GM18868 (cell line): ENCODE measurements at regions not wholly inside any gene's neighbourhood (a gene's known extent, or its start where the extent isn't known, plus 50 kb on each side); places are given as distances from the start of the nearest gene placed in this dataset.
"Not testable (repeated sequence)": the region's sequence is repeated elsewhere in the genome, so short reads cannot be mapped to it uniquely, and the experiment has no call there.

Source experiments
- ATAC-seq: cut with Tn5 transposase; IDR thresholded peaks from one replicate; pipeline ENCODE4 v1.9.1; 2021; ENCODE audit warnings: mild to moderate bottlenecking, moderate library complexity; ENCODE audit not compliant: unreplicated experiment

- ATAC-seq: no peak
Measured at GRCh38 chr1:60866226-60866900, 216.0 kb upstream of the NFIA start.

GRCh38 chr1:60865166-60865565 is 217.2 kb upstream of the NFIA start:
- ATAC-seq: no peak

- no peak for ATAC-seq
Measured at GRCh38 chr1:60864722-60865121, 217.6 kb upstream of the NFIA start.

GRCh38 chr1:60863131-60863530 is 219.2 kb upstream of the NFIA start:
- no peak for ATAC-seq

GRCh38 chr1:60861961-60862567 is 220.3 kb upstream of the NFIA start:
- no peak for ATAC-seq

- no peak for ATAC-seq
Measured at GRCh38 chr1:60859111-60859510, 223.2 kb upstream of the NFIA start.

- ATAC-seq: no peak
Measured at GRCh38 chr1:60857851-60858250, 224.5 kb upstream of the NFIA start.

GRCh38 chr1:60850084-60850483 is 232.3 kb upstream of the NFIA start:
- ATAC-seq: no peak

- ATAC-seq: no peak
Measured at GRCh38 chr1:60849401-60849800, 233.0 kb upstream of the NFIA start.

GRCh38 chr1:60848583-60849188 is 233.7 kb upstream of the NFIA start:
- no peak for ATAC-seq

- ATAC-seq: no peak
Measured at GRCh38 chr1:60847855-60848582, 234.3 kb upstream of the NFIA start.

GRCh38 chr1:60847391-60847790 is 235.0 kb upstream of the NFIA start:
- no peak for ATAC-seq

- not testable (repeated sequence) for ATAC-seq
Measured at GRCh38 chr1:60845659-60846058, 236.7 kb upstream of the NFIA start.

GRCh38 chr1:60842304-60842703 is 240.1 kb upstream of the NFIA start:
- no peak for ATAC-seq

GRCh38 chr1:60841116-60842046 is 241.0 kb upstream of the NFIA start:
- no peak for ATAC-seq

- ATAC-seq: not testable (repeated sequence)
Measured at GRCh38 chr1:60840476-60840875, 241.9 kb upstream of the NFIA start.

GRCh38 chr1:60835649-60836048 is 246.7 kb upstream of the NFIA start:
- no peak for ATAC-seq

- ATAC-seq: no peak
Measured at GRCh38 chr1:60833173-60833572, 249.2 kb upstream of the NFIA start.

GRCh38 chr1:60832367-60832766 is 250.0 kb upstream of the NFIA start:
- no peak for ATAC-seq

- ATAC-seq: no peak
Measured at GRCh38 chr1:60831780-60832179, 250.6 kb upstream of the NFIA start.

- no peak for ATAC-seq
Measured at GRCh38 chr1:60828944-60829343, 253.4 kb upstream of the NFIA start.
